Activated T-cell treated with anti-CD3 and anti-CD28 coated beads, Interleukin-2, amount 50 U/mL, for 24 hours (primary cell): ENCODE measurements at regions not wholly inside any gene's neighbourhood (a gene's known extent, or its start where the extent isn't known, plus 50 kb on each side); places are given as distances from the start of the nearest gene placed in this dataset.
"Not testable (repeated sequence)": the region's sequence is repeated elsewhere in the genome, so short reads cannot be mapped to it uniquely, and the experiment has no call there.

Experiments used
- DNase-seq: peaks from one replicate; pipeline ENCODE4 v3.0.0-alpha.2; 2020
- H3K27ac Mint-ChIP-seq: 2 replicates; pipeline ENCODE4 v1.8.0; 2020; ENCODE audit warnings: mild to moderate bottlenecking, mixed read lengths
- H3K27me3 Mint-ChIP-seq: 2 replicates; pipeline ENCODE4 v1.8.0; 2020; ENCODE audit warnings: mixed read lengths
- H3K36me3 Mint-ChIP-seq: 2 replicates; pipeline ENCODE4 v1.8.0; 2020; ENCODE audit warnings: low read depth, mixed read lengths
- H3K4me1 Mint-ChIP-seq: 2 replicates; pipeline ENCODE4 v1.8.0; 2020; ENCODE audit warnings: low read depth, mixed read lengths
- H3K4me3 Mint-ChIP-seq: 2 replicates; pipeline ENCODE4 v1.8.0; 2020; ENCODE audit warnings: mild to moderate bottlenecking, moderate library complexity, mixed read lengths
- H3K9me3 Mint-ChIP-seq: 2 replicates; pipeline ENCODE4 v1.8.0; 2020; ENCODE audit warnings: mixed read lengths

DNA sequence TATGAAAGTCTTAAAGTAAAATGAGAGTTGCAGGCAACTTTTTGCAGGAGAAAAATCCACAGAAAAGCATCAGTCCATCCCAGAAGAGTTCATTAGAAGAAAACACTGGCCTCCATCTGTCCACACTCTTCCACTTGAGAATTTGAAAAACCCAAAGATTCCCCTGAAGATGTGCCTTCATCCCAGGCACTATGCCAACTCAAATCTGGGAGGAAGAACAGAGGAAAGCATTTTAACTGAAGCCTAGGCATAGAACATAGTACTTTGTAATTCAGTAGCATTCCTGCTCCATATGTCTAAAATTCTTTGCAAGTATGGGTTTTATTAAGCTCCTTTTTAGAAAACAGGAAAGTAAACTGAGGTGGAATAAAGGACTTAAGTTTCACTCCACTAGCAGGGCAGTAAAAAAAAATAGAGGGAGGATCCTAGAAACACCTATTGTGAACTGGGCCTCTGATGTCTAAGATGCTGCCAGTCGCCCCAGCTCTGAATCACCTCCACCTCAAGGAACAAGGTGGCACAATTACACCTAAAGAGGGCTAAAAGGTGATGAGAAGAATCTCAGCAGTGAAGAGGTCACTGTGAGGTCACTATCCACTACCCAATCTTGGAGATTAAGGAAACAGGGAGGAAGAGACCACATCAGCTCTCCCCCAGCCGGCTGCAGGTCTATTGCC, 141.9 kb upstream of the FAM241A start:
- H3K9me3 Mint-ChIP-seq = no peaks in the 10 kb centered on the region

DNA sequence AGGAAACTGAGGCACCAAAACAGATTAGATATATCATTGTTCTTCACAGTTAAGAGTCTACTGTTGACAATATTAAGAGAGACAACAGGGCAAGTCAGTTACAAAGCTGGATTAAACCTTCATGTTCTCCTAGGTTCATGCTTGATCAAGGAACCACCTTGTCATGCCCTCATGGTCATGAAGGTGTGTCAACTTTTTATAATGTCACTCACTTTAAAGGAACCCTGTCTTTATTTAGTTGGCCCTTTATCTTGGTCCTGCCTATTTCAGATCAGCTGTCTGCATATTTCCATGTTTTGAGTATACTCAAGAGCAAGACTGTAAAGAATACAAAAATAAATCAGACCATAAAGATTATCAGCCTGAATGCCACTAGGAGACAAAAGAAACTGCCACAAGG, 140.2 kb upstream of the FAM241A start:
- H3K9me3 Mint-ChIP-seq = no peaks in the 10 kb centered on the region
- H3K36me3 Mint-ChIP-seq = no peaks in the 10 kb centered on the region
- peaks cover 3% of the 10 kb centered on the region for H3K27me3 Mint-ChIP-seq
- H3K4me1 Mint-ChIP-seq = no peaks in the 10 kb centered on the region
- no peak overlapping the region for H3K27ac Mint-ChIP-seq
- no peak for DNase-seq
- H3K4me3 Mint-ChIP-seq = no peak overlapping the region

More for the DNA sequence above, 141.9 kb upstream of the FAM241A start:
- H3K36me3 Mint-ChIP-seq = no peaks in the 10 kb centered on the region
- no peak overlapping the region for H3K27ac Mint-ChIP-seq
- DNase-seq = no peak
- H3K27me3 Mint-ChIP-seq = peaks cover 3% of the 10 kb centered on the region
- no peak overlapping the region for H3K4me3 Mint-ChIP-seq
- no peaks in the 10 kb centered on the region for H3K4me1 Mint-ChIP-seq

DNA sequence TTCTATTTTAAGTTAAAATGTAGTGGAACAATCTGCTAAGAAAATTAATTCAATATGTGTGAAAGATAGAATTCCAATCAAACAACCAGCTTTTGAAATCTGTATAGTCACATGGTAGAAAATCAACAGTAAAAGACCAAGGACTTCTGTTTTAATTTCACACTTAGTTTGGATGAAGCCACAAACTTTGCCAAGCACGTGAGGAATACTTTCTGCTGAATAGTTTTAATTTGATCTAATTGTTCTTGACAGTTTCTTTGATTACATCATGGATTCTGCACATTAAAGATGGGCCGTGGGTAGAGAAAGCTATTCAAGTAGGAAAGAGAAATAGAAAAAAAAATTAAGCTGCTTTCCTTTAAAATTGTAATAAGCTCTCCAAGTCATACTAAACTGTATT, 137.9 kb upstream of the FAM241A start:
- Mint-ChIP-seq H3K27me3 (peaks cover 8% of the 10 kb centered on the region), H3K27ac (no peak overlapping the region), H3K9me3 (no peaks in the 10 kb centered on the region), H3K36me3 (no peaks in the 10 kb centered on the region), H3K4me3 (no peak overlapping the region), H3K4me1 (no peaks in the 10 kb centered on the region)
- DNase-seq = no peak

DNA sequence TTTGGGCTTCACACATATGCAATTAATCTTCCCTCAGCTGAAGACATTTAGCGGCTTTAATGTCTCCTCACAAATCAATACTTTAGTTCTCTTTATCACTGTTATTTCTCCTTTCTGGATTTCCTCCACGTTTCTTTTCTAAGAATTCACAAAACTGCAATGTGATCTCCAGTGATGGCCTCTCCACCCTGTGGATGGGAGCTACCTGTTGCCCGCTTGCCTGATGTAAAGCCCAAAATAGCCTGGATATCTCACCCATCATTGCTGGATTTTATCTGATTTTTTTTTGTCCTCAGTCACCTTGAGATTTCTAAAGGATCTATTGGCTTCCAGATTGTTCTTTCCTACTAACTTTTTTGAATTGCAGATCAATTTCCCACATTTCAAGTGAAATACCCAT, 129.3 kb upstream of the FAM241A start:
- Mint-ChIP-seq H3K36me3 (no peaks in the 10 kb centered on the region), H3K27me3 (peaks cover 12% of the 10 kb centered on the region), H3K27ac (no peak overlapping the region), H3K4me1 (no peaks in the 10 kb centered on the region), H3K4me3 (no peak overlapping the region), H3K9me3 (no peaks in the 10 kb centered on the region)
- no peak for DNase-seq

DNA sequence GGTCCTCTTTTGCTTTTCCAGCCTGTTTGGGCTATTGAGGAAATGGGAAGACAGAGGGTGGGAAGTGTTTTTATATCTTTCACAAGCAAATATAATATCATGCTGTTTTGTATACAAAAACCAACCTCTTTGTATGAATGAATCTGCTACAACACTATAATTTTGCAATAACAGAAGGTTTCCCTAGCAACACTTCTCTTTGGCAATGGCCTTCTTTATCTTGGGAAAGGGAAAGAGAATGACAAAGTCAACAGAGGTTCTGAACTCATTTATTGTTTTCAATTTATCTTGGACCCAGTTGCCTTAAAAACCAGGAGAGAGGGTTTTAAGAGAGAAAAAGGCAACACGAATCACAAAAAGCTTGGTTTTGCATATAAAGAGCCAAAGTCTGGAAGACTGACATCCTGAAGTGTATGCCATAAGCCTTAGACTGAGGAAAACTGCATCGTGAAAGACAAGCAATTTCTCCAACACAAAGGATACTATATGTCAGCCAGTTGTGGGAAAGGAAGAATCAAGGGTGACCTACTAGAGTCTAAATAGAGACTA, 121.8 kb upstream of the FAM241A start:
- peaks cover 12% of the 10 kb centered on the region for H3K27me3 Mint-ChIP-seq

DNA sequence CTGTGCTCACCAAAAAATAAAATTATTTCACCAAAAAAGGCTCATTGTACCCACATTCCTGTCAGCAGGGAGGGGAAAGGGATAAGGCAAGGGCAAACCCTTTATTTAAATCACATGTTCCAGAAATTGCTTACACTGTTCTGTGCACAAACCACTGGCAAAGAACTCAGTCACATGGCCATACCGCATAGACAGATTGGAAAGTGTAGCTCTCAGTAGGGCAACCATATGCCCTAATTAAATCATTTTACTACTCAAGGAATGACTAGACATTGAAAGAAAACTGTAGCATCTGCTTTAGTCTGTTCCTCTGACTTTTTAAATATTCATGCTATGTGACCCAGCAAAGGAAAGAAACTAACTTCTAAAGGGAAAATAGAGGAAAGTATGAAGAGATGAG, 119.2 kb upstream of the FAM241A start:
- H3K9me3 Mint-ChIP-seq = no peaks in the 10 kb centered on the region
- H3K27ac Mint-ChIP-seq = no peak overlapping the region
- peaks cover 22% of the 10 kb centered on the region for H3K27me3 Mint-ChIP-seq
- DNase-seq = no peak
- H3K4me3 Mint-ChIP-seq = no peak overlapping the region
- no peaks in the 10 kb centered on the region for H3K4me1 Mint-ChIP-seq
- no peaks in the 10 kb centered on the region for H3K36me3 Mint-ChIP-seq

More for the DNA sequence above, 121.8 kb upstream of the FAM241A start:
- Mint-ChIP-seq H3K36me3 (no peaks in the 10 kb centered on the region), H3K4me1 (no peaks in the 10 kb centered on the region), H3K27ac (no peak overlapping the region), H3K9me3 (no peaks in the 10 kb centered on the region), H3K4me3 (no peak overlapping the region)
- DNase-seq = no peak

DNA sequence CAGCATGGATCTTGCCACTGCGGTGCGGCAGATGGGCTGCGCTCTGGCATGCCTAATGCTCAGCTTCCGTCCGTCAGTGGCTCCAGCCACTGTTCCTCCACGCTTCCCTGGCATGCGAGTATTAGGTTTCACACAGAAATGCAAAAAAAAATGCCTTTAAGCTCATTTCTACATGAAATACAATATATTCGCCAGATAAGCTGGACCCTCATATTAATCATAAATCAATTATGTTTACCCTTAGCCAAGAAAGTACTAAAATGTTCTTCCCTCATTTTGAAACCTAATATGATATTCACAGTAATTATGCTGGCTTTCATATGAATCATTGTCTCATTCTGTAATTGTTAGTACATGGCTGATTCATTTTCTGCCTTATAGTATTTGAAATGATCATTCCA, 115.5 kb upstream of the FAM241A start:
- H3K4me1 Mint-ChIP-seq = no peaks in the 10 kb centered on the region
- H3K27ac Mint-ChIP-seq = no peak overlapping the region
- peaks cover 34% of the 10 kb centered on the region for H3K27me3 Mint-ChIP-seq
- no peak overlapping the region for H3K4me3 Mint-ChIP-seq
- no peaks in the 10 kb centered on the region for H3K36me3 Mint-ChIP-seq
- no peak for DNase-seq
- H3K9me3 Mint-ChIP-seq = no peaks in the 10 kb centered on the region

DNA sequence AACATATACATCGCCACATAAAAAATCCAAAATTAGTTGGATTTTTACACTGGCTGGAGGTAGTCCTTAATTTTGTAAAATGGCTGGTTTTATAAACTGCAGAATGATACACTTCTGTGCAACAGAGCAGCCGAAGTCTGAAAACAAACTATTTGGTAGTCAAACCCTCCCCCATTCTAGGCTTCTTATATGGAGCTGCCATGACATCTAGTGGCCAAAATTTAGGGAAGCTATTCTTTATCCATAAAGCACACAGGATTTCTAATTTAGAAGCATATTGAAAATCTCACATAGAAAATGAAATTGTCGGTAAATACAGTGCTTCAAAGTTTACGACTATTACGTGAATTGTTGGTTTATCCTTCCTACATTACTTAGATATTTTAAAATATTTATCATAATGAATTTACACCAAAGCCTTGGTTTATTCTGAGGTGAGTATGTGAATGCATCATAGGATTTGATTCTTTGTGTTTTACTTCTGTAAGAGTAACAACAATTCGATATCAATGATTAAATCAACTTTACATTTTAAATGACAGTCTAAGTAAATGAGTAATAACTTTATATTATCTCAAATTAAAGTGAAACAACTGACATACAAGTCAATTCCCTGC, 113.4 kb upstream of the FAM241A start:
- H3K27me3 Mint-ChIP-seq = peaks cover 36% of the 10 kb centered on the region
- no peak overlapping the region for H3K27ac Mint-ChIP-seq
- no peak for DNase-seq
- no peak overlapping the region for H3K4me3 Mint-ChIP-seq
- H3K36me3 Mint-ChIP-seq = no peaks in the 10 kb centered on the region
- no peaks in the 10 kb centered on the region for H3K4me1 Mint-ChIP-seq
- H3K9me3 Mint-ChIP-seq = no peaks in the 10 kb centered on the region

DNA sequence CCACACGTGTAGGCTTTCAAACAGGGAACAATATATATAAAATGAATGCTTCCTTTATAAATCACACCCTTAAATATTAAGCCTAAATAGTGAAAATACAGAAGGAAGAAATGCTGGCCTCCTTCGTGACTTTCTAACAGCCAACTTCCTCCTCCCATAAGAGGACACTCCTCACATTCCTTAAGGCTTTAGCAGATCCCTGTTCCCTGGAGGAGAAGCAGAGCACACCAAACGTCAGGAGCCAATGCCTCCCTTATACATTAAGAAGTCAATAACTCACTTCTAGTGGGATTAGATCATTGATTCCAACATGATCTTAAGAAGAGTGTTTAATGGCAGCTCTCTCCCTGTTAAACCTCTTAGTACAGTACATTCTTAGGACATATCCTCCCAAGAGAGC, 108.4 kb upstream of the FAM241A start:
- Mint-ChIP-seq H3K27me3 (peaks cover 17% of the 10 kb centered on the region), H3K36me3 (no peaks in the 10 kb centered on the region), H3K27ac (no peak overlapping the region), H3K4me3 (no peak overlapping the region), H3K9me3 (no peaks in the 10 kb centered on the region), H3K4me1 (no peaks in the 10 kb centered on the region)
- DNase-seq = no peak

DNA sequence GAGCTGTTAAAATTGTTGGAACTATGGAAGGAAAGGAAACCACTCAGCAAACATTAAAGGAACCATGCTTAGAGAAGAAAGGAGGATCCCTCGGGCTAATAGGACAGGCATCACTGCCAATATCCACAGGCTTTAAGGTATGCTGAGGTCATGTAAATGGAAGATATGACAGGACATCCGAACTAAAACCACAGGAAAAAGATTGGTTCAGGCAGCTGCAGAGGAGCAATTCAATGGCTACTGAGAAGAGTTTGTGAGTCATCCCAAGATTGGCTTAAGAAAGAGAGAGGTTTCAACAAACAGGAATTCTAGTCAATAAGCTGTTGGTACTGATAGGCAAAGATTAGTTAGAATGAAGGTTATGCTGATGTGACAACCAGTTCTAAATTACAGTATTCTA, 106.4 kb upstream of the FAM241A start:
- DNase-seq = no peak
- H3K27me3 Mint-ChIP-seq = peaks cover 8% of the 10 kb centered on the region
- H3K4me1 Mint-ChIP-seq = no peaks in the 10 kb centered on the region
- no peak overlapping the region for H3K27ac Mint-ChIP-seq
- no peaks in the 10 kb centered on the region for H3K9me3 Mint-ChIP-seq
- H3K4me3 Mint-ChIP-seq = no peak overlapping the region
- H3K36me3 Mint-ChIP-seq = no peaks in the 10 kb centered on the region

DNA sequence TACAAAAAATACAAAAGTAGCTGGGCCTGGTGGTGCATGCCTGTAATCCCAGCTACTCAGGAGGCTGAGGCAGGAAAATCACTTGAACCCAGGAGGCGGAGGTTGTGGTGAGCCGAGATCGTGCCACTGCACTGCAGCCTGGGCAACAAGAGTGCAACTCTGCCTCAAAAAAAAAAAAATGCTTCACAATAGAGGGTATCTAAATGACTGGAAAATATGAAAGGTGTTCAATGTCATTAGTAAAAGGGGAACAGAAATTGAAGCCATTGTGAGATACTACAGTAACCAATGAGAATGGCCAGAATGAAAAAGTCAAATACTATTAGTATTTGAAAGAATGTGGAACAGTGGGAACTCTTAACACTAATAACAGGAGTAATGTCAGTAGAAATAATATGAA, 96.1 kb upstream of the FAM241A start:
- not testable (repeated sequence) for H3K27ac Mint-ChIP-seq, H3K4me1 Mint-ChIP-seq, H3K9me3 Mint-ChIP-seq, H3K27me3 Mint-ChIP-seq, H3K36me3 Mint-ChIP-seq, DNase-seq, H3K4me3 Mint-ChIP-seq

DNA sequence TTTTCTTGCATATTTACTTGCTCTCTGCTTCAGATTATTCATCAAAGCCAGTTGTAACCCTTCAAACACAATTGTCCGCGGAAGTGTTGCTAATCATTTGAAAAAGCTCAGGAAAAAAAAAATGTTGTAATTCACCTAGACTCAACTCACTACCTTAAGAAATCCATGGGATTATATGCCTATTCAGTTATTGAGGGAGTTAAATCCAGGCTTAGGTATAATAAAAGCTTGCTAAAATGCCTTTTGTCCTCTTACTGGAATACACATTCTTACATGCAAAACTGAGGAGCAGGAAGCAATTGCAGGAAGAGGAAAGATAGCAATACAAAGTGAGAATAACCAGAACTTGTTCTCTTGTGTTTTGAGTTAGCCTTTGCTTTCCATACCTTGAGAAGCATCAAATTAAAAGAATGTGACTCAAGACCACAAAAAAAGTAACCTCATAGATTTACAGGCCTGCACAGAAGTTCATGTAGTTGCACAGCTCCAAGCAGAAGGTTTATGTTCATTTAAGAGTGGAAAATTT, 91.4 kb upstream of the FAM241A start:
- Mint-ChIP-seq H3K27me3 (no peaks in the 10 kb centered on the region), H3K36me3 (no peaks in the 10 kb centered on the region), H3K9me3 (no peaks in the 10 kb centered on the region), H3K4me1 (no peaks in the 10 kb centered on the region), H3K27ac (no peak overlapping the region), H3K4me3 (no peak overlapping the region)
- no peak for DNase-seq

DNA sequence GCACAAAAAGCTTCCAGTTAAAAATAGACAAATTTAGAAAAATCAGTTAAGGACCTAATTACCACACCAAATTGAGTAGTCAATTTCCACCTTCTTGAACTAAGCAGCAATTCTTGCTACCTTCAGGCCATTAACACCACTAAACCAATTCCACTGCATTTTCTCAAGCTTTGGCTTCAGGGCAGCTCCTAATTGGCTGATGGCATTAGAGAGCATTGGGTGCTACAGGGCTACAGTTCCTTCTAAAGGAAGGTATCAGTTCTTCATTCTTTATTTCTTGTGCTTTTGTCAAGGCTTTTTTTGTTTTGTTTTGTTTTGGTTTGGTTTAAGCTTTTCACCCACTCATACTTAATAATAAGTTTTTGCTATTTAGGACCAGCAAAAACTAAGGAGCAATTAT, 90.2 kb upstream of the FAM241A start:
- DNase-seq = no peak
- no peaks in the 10 kb centered on the region for H3K36me3 Mint-ChIP-seq
- H3K9me3 Mint-ChIP-seq = no peaks in the 10 kb centered on the region
- H3K27me3 Mint-ChIP-seq = no peaks in the 10 kb centered on the region
- no peak overlapping the region for H3K4me3 Mint-ChIP-seq
- no peak overlapping the region for H3K27ac Mint-ChIP-seq
- H3K4me1 Mint-ChIP-seq = no peaks in the 10 kb centered on the region

DNA sequence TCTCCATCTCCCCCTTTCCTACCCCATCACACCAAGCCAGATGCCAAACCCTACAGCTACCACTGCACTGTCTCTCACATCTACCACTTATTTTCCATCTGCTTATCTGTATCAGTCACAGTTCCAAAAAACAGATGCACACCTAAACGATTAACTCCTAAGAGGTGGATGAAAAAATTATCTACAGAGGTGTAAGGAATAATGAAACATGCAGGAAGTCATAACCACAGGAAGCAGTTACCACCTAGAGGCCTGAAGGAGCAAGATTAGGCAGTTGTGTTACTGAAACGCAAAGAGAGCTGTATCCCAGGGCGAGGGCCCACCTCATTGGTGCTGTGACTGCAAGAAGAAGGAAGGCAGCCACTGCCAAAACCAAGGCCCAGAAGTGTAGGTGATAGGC, 87.8 kb upstream of the FAM241A start:
- Mint-ChIP-seq H3K27ac (no peak overlapping the region), H3K27me3 (peaks cover 4% of the 10 kb centered on the region), H3K9me3 (no peaks in the 10 kb centered on the region), H3K36me3 (no peaks in the 10 kb centered on the region), H3K4me3 (no peak overlapping the region), H3K4me1 (no peaks in the 10 kb centered on the region)
- no peak for DNase-seq

DNA sequence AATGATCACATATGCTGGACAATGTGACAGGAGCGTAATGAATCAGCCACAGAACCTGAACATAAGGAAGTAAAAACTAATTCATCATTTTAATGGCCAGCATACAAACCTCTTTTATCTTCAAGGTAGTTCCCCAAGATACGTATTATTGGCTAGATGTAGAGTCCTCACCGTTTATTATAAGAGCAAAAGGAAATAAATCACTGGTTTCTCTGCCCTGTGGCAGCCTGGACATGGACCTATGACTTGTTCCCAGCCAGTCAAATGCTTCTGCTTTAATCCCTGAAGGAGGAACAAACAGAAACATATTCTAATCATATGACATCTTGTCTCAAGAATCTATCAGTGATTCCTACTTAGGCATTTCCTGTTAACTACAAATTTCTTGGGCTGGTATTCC, 86.8 kb upstream of the FAM241A start:
- H3K4me1 Mint-ChIP-seq = no peaks in the 10 kb centered on the region
- no peak overlapping the region for H3K4me3 Mint-ChIP-seq
- H3K27ac Mint-ChIP-seq = no peak overlapping the region
- no peaks in the 10 kb centered on the region for H3K36me3 Mint-ChIP-seq
- no peak for DNase-seq
- H3K9me3 Mint-ChIP-seq = no peaks in the 10 kb centered on the region
- peaks cover 4% of the 10 kb centered on the region for H3K27me3 Mint-ChIP-seq
